ENCODE measurements at regions not wholly inside any gene's neighbourhood (a gene's known extent, or its start where the extent isn't known, plus 50 kb on each side); places are given as distances from the start of the nearest gene placed in this dataset.

DNA sequence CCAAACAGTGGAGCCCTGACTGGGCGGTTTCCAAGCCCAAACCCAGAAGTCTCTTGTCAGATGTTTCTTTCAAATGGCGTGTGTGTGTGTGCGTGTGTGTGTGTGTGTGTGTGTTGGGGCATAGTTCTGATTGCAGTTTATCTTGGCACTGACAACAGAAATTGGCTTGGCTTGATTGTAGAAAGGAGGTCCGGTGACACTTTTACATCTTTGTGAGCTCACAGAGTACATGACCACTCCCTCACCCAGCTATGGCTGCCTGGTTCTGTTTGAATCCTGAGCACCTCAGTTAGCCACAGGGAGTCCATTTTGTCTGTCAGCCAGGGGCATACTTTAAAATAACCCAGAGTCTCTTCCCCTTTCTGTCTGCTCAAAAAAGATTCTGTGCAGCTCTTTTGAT, 276.3 kb downstream of the CD83 start:
- no peak for DNase-seq (ENCODE audit: low read depth)
- TF ChIP-seq, protein P1, sequence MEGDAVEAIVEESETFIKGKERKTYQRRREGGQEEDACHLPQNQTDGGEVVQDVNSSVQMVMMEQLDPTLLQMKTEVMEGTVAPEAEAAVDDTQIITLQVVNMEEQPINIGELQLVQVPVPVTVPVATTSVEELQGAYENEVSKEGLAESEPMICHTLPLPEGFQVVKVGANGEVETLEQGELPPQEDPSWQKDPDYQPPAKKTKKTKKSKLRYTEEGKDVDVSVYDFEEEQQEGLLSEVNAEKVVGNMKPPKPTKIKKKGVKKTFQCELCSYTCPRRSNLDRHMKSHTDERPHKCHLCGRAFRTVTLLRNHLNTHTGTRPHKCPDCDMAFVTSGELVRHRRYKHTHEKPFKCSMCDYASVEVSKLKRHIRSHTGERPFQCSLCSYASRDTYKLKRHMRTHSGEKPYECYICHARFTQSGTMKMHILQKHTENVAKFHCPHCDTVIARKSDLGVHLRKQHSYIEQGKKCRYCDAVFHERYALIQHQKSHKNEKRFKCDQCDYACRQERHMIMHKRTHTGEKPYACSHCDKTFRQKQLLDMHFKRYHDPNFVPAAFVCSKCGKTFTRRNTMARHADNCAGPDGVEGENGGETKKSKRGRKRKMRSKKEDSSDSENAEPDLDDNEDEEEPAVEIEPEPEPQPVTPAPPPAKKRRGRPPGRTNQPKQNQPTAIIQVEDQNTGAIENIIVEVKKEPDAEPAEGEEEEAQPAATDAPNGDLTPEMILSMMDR (conservative IDR thresholded peaks at IDR 0.05; ENCODE audit: control insufficient read depth, insufficient read depth, low read depth, low read length) = no peak

DNA sequence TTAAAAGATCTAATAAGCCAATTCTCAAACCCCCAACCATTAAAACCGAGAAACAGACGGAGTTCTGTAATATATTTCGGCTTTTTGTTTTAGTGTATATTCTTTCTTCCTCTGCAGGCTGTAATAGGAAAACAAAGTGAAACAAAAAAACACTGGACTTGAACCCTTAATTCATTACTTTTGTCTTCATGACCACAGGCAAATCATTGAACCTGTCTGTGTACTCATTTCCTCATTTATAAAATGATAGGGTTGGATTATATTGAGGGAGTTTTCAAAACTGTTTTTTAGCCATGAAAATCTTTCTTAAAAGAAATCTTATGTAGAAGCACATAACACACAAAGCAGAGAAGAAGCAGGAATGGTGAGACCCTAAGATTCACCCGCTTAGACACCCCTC, 278.8 kb downstream of the CD83 start:
- H3K4me3 ChIP-seq (ENCODE audit: control insufficient read depth, low read depth, low read length) = no peak overlapping the region
- TF ChIP-seq, protein P1 (conservative IDR thresholded peaks at IDR 0.05; ENCODE audit: control insufficient read depth, insufficient read depth, low read depth, low read length) = no peak
- DNase-seq (ENCODE audit: low read depth) = no peak

More for the DNA sequence above, 276.3 kb downstream of the CD83 start:
- H3K4me3 ChIP-seq (ENCODE audit: control insufficient read depth, low read depth, low read length) = no peak overlapping the region

DNA sequence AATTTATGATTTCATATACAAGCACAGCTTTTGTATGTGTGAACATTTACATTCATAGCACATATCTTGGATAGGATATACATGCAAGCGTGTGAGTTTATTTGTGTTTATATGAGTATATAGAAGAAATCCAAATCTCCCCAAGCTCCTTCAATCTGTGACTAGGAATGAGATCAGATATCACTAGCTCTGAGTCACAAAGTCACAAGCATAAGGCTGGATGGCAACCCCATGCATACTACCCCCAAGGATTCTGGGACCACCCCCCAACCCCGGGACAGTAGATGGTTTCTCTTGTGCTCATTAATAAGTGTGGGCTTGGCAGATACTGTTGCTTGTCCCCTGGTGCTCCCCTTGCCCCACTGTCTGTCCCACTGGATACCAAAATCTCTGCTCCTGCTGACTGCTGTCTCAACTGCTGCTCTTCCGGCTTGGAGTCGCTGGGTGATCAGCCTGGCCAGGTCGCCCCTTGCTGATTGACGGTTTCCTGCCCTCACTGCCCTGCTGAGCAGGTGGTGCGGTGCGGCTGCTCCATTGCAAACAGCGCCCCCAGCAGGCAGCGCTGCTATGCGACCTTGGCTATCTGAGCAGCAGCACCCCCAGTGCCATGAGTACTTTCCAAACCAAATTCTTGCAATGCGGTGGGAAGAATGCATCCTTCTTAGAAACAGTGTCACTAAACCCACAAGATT, 279.4 kb downstream of the CD83 start:
- DNase-seq (ENCODE audit: low read depth) = peak; percentile 69
- H3K4me3 ChIP-seq (ENCODE audit: control insufficient read depth, low read depth, low read length) = no peak overlapping the region
- TF ChIP-seq, protein P1 (conservative IDR thresholded peaks at IDR 0.05; ENCODE audit: control insufficient read depth, insufficient read depth, low read depth, low read length) = peak; percentile 34

DNA sequence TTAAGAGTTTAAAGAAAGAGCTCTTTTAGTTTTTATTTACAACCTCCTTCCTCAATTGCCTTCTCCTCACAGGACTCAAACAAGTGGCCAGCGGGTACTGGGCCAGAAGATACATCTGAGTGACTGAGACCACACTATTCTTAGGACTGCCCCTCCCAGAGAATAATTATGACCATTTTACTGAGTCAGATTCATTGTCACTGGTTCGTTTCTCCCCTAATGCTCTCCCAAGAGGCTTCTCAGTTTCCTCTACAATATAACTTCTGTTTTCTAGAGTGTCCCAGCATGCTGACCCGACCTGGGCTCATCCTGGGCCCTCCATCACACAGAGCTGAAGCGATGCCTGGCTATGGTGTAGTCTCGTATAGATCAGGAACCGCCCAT, 279.9 kb downstream of the CD83 start:
- DNase-seq (ENCODE audit: low read depth) = no peak
- TF ChIP-seq, protein P1 (conservative IDR thresholded peaks at IDR 0.05; ENCODE audit: control insufficient read depth, insufficient read depth, low read depth, low read length) = no peak
- H3K4me3 ChIP-seq (ENCODE audit: control insufficient read depth, low read depth, low read length) = no peak overlapping the region

DNA sequence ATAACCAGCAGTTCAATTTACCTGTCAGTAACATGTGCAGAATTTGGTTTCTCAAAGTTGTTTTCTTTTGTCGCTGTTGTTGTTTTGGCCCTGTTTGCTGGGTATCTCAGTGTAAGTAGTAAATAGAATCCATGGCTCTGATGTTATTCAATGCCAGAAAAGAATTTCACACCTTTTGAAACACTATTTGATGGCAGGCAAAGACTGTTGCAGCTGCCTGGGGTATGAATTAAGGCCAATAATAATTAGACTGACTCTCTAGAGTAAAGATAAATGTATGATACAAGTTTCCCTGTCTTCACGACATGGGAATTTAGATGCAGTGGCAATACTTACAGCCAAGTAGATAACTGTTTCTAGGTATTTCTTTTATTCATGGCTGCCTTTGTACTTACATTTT, 281.4 kb downstream of the CD83 start:
- no peak overlapping the region for H3K4me3 ChIP-seq (ENCODE audit: control insufficient read depth, low read depth, low read length)
- no peak for DNase-seq (ENCODE audit: low read depth)
- TF ChIP-seq, protein P1 (conservative IDR thresholded peaks at IDR 0.05; ENCODE audit: control insufficient read depth, insufficient read depth, low read depth, low read length) = no peak

DNA sequence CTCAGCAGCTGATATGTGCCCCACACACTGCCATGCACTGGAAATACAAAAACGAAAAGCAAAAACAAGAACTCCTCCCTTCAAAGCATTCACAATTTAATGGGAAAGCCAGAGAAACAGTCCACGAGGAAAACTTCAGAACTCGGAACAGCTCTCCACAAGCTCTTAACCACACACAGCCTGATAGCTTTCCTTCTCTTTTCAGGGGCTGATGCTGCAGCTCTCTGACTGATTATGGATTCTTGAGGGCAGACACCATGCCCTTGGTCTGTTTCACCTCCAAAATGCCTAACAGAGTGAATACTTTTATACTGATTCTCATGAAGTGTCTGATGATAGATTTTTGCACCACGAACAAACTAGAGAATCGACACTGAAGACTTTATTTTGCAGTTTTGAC, 282.1 kb downstream of the CD83 start:
- TF ChIP-seq, protein P1 (conservative IDR thresholded peaks at IDR 0.05; ENCODE audit: control insufficient read depth, insufficient read depth, low read depth, low read length) = no peak
- DNase-seq (ENCODE audit: low read depth) = no peak
- no peak overlapping the region for H3K4me3 ChIP-seq (ENCODE audit: control insufficient read depth, low read depth, low read length)

DNA sequence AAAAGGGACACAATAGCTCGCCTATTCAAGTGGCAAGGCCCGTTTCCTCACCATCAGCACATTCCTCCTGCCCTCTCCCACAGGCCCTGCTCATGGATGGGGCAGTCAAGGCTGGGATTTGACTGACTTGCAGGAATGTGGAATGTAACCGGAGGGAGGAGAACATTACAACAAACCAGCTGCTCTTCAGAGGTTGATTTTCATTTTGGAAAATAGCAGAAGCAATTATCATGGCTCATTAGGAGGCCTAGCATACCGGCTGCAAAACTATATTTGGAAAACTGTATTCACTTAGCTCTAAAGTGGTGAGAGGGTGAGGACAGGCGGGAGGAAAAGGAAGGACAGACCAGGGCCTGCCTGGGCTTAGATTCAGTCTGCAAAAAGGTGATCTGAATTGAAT, 283.7 kb downstream of the CD83 start:
- no peak for DNase-seq (ENCODE audit: low read depth)
- TF ChIP-seq, protein P1 (conservative IDR thresholded peaks at IDR 0.05; ENCODE audit: control insufficient read depth, insufficient read depth, low read depth, low read length) = no peak
- H3K4me3 ChIP-seq (ENCODE audit: control insufficient read depth, low read depth, low read length) = no peak overlapping the region

Measured in fibroblast of mammary gland (primary cell).